ENCODE measurements at regions not wholly inside any gene's neighbourhood (a gene's known extent, or its start where the extent isn't known, plus 50 kb on each side); places are given as distances from the start of the nearest gene placed in this dataset.

DNA sequence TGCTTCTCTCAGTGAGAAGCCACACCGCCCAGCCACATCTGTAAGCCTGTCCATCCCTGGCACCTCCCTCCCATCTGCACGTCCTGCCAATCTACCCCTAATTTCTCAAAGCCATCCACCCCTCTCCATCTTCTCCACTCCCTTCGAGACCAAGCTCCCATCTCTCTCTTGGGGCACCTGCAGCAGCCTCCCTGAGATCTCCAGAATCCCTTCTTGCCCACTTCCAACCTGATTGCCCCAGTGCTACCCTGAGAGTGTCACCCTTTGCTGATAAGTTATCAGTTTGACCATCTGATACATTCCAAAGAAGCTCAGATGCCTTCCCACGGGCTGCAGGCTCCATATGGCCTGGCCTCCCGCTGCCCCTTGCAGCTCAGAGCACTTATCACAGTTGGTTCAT lies 496.1 kb downstream of the SHQ1 start:
- Histone ChIP-seq H2AFZ (no peak overlapping the region), H3K4me1 (replicated peaks; ENCODE audit: insufficient read depth) (no peaks in the 10 kb centered on the region), H3K27me3 (ENCODE audit: insufficient read depth, low read depth) (no peaks in the 10 kb centered on the region), H4K20me1 (ENCODE audit: insufficient read depth) (no peaks in the 10 kb centered on the region), H3K9me2 (ENCODE audit: insufficient read depth) (no peaks in the 10 kb centered on the region), H3K4me2 (no peak overlapping the region), H3F3A (ENCODE audit: insufficient read depth, low read depth) (no peaks in the 10 kb centered on the region), H3K4me3 (no peak overlapping the region), H3K36me3 (ENCODE audit: low read depth) (no peaks in the 10 kb centered on the region), H3K27ac (no peak overlapping the region), H3K9me3 (ENCODE audit: insufficient read depth, low read depth) (no peaks in the 10 kb centered on the region), H3K79me2 (ENCODE audit: low read depth) (no peaks in the 10 kb centered on the region)
- ChIA-PET CTCF (no interaction called here), POLR2A (ENCODE audit: unreplicated experiment) (no interaction called here)
- BruUV-seq (replicated peaks), result no TSS peak
- no peak for DNase-seq
- intact Hi-C loops (cut with micrococcal nuclease; ENCODE audit: unreplicated experiment), result no loop called here
- TF ChIP-seq, protein P1, sequence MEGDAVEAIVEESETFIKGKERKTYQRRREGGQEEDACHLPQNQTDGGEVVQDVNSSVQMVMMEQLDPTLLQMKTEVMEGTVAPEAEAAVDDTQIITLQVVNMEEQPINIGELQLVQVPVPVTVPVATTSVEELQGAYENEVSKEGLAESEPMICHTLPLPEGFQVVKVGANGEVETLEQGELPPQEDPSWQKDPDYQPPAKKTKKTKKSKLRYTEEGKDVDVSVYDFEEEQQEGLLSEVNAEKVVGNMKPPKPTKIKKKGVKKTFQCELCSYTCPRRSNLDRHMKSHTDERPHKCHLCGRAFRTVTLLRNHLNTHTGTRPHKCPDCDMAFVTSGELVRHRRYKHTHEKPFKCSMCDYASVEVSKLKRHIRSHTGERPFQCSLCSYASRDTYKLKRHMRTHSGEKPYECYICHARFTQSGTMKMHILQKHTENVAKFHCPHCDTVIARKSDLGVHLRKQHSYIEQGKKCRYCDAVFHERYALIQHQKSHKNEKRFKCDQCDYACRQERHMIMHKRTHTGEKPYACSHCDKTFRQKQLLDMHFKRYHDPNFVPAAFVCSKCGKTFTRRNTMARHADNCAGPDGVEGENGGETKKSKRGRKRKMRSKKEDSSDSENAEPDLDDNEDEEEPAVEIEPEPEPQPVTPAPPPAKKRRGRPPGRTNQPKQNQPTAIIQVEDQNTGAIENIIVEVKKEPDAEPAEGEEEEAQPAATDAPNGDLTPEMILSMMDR (conservative IDR thresholded peaks at IDR 0.05), result no peak
- no peak for TF ChIP-seq EZH2 (IDR thresholded peaks at IDR 0.05; ENCODE audit: low read depth)

- ChIA-PET CTCF (no interaction called here), POLR2A (ENCODE audit: unreplicated experiment) (no interaction called here)
- Histone ChIP-seq H4K20me1 (ENCODE audit: insufficient read depth) (no peaks in the 10 kb centered on the region), H3K27me3 (ENCODE audit: insufficient read depth, low read depth) (no peaks in the 10 kb centered on the region), H3K79me2 (ENCODE audit: low read depth) (no peaks in the 10 kb centered on the region), H2AFZ (no peak overlapping the region), H3K4me3 (no peak overlapping the region), H3K9me3 (ENCODE audit: insufficient read depth, low read depth) (no peaks in the 10 kb centered on the region), H3K36me3 (ENCODE audit: low read depth) (no peaks in the 10 kb centered on the region), H3F3A (ENCODE audit: insufficient read depth, low read depth) (no peaks in the 10 kb centered on the region), H3K4me2 (no peak overlapping the region), H3K9me2 (ENCODE audit: insufficient read depth) (no peaks in the 10 kb centered on the region), H3K4me1 (replicated peaks; ENCODE audit: insufficient read depth) (no peaks in the 10 kb centered on the region), H3K27ac (no peak overlapping the region)
- no TSS peak for BruUV-seq (replicated peaks)
- intact Hi-C loops (cut with micrococcal nuclease; ENCODE audit: unreplicated experiment), result no loop called here
- no peak for TF ChIP-seq EZH2 (IDR thresholded peaks at IDR 0.05; ENCODE audit: low read depth)
- TF ChIP-seq, protein P1 (conservative IDR thresholded peaks at IDR 0.05), result no peak
- DNase-seq, result no peak
Observed at GRCh38 chr3:72351536-72351935, 496.7 kb downstream of the SHQ1 start.

- Histone ChIP-seq H3K27me3 (ENCODE audit: insufficient read depth, low read depth) (no peaks in the 10 kb centered on the region), H3K4me2 (no peak overlapping the region), H3K4me1 (replicated peaks; ENCODE audit: insufficient read depth) (no peaks in the 10 kb centered on the region), H3K27ac (no peak overlapping the region), H3K79me2 (ENCODE audit: low read depth) (no peaks in the 10 kb centered on the region), H2AFZ (no peak overlapping the region), H3K4me3 (no peak overlapping the region), H3K36me3 (ENCODE audit: low read depth) (no peaks in the 10 kb centered on the region), H3K9me3 (ENCODE audit: insufficient read depth, low read depth) (no peaks in the 10 kb centered on the region), H3F3A (ENCODE audit: insufficient read depth, low read depth) (no peaks in the 10 kb centered on the region), H3K9me2 (ENCODE audit: insufficient read depth) (no peaks in the 10 kb centered on the region), H4K20me1 (ENCODE audit: insufficient read depth) (no peaks in the 10 kb centered on the region)
- POLR2A ChIA-PET (ENCODE audit: unreplicated experiment), result no interaction called here
- no TSS peak for BruUV-seq (replicated peaks)
- no peak for TF ChIP-seq EZH2 (IDR thresholded peaks at IDR 0.05; ENCODE audit: low read depth)
- TF ChIP-seq, protein P1 (conservative IDR thresholded peaks at IDR 0.05), result no peak
- no peak for DNase-seq
- intact Hi-C loops (cut with micrococcal nuclease; ENCODE audit: unreplicated experiment), result no loop called here
- CTCF ChIA-PET, result no interaction called here
Observed at GRCh38 chr3:72350761-72351505, 497.3 kb downstream of the SHQ1 start.
